GM19463 (cell line): ENCODE measurements at regions not wholly inside any gene's neighbourhood (a gene's known extent, or its start where the extent isn't known, plus 50 kb on each side); places are given as distances from the start of the nearest gene placed in this dataset.

Experiments used
- ATAC-seq: cut with Tn5 transposase; IDR thresholded peaks from one replicate; pipeline ENCODE4 v1.9.1; 2021; ENCODE audit warnings: mild to moderate bottlenecking, moderate library complexity; ENCODE audit not compliant: unreplicated experiment

DNA sequence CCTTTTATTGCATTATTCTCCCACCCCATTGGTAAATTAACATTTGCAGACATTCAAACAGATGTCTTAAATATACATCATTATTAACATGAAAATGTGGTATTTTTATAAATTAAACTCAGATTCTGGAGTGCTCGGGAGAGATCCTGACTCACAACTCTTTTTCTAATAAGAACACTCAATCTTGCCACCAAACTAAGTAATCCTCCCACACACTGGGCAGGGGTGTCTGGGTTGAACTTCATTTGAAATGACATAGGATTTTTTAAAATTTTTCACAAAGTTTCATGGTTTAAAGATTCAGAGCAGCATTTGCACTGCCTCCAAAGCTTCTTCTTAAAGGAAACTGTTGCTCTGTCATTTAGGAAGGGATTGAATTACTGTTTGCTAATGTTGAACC is 754.3 kb downstream of the MECOM start:
- no peak for ATAC-seq

DNA sequence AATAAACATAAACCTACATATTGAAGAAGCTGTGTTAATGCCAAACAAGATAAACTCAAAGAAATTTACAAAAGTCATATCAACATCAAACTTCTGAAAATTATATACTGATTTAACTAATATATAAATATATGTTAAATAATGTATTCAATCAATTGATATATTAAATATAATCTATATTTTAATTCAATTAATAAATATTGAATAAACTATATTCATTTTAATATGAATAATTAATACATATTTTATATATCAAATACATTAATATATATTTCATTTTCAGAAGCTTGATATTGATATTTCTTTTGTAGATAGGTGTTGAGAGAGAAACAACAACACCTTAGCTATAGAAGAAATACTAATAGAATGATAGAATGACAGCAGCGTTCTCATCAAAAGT is 768.1 kb downstream of the MECOM start:
- no peak for ATAC-seq

DNA sequence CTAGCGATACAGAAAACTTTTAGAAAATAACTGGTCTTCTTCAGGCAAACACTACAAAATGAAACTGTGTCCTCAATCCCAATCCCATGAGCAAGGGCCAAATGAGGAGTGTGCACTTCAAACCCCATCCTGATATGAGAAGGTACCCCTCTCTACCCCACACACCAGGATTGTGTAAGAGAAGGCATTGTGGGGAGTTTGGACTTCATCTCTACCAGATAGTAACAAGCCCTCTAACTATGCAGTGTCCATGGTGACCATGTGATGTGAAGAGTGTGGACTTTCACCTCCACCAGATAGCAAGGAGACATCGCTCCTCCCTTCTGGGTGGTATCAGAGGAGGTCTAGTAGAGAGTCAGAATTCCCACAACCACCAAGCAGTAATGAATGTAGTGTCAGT is 769.3 kb downstream of the MECOM start:
- ATAC-seq: no peak

DNA sequence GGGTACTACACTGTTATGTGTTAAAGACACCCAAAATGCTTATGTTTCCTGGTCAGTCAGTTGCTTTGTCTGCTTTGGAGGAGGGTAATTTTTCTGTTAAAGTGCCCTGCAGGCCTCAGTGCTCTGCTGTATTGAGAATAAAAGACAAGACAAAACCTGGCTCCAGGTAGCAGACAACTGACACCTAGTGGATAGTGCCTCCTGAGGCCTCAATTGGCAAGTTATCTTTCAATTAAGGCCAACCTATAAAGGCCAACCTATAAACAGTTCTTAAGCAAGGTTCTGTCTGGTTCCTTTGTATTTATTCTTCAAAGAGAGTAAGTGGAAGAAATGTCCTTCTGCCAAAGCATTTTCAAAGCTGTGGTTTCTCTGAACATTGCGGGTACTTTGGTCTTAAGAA is 773.8 kb downstream of the MECOM start:
- ATAC-seq: no peak

DNA sequence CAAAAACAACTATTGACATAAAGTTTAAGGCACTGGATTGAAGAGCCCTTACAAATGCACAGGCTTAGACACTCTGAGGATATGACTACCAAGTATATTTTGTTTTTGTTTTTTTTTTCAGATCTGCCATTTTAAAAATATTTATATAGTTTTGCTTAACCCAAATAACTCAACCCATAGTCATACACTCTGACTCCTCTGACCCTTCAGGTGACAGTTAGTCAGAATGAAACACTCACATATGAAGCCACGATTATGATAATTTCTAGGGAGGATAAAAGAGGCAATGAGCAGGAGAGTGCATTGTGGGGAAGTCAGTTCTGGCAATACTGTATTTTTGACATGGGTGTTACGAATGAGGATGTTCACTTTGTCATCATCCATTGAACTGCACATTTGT is 774.7 kb downstream of the MECOM start:
- no peak for ATAC-seq

DNA sequence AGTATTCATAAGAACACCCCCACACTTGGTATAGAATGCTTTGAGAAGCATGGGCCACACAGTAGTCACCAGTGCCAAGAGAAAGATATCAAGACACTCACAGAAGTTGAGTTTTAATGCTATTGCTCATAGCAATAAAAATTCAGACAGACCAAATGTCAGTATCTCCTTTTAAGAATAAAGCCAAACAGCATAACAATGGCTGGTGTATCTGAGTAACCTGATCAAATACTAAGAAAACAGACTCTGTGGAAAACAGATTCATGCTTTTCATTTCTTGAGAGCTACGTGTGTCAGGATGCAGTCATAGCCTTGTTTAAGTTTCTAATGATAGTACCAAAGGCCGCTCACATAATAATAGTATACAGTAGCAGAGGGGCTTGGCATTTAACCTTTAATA is 778.5 kb downstream of the MECOM start:
- no peak for ATAC-seq

DNA sequence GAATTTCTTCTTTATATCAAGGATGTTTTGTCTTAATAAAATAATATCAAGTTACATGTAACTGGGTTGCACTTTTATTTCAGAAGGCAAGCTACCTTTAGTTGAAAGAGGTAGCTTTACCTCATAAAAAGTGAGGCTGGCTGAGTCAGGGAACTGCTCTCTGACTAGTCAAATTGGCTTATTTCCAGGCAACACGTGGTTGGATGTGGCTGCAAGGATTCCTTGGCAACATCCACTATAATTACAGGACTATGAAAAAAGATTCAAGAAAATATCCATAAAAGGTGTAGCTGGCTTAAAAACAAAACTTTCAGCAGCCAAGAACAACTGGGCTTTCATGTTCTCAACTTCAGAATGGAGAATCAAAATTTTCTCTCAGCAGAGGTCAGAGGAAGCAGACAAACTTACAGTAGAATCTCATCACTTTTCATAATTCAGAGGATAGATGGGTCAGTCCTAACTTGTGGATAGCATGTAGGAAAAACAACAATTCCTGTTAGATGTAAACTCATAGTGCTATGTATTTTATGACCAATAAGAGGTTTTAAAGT is 779.1 kb downstream of the MECOM start:
- no peak for ATAC-seq

DNA sequence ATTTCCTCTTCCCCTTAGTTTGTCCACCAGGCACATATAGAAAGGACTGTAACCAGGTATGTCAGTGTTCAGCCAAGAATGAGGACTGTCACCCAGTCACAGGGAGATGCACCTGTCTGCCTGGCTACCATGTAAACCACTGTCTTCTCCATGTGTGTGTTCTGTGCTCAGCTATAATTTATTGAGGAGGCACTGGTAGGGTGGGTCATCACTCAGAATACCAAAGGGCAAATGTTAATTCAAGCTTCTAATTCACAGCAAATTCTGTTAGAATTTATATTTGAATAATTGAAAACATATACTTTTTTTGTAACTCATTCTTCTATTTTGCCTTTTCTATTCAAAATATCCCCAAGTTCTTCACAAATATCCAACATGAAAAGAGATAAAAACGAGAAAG is 780.4 kb downstream of the MECOM start:
- ATAC-seq: no peak

DNA sequence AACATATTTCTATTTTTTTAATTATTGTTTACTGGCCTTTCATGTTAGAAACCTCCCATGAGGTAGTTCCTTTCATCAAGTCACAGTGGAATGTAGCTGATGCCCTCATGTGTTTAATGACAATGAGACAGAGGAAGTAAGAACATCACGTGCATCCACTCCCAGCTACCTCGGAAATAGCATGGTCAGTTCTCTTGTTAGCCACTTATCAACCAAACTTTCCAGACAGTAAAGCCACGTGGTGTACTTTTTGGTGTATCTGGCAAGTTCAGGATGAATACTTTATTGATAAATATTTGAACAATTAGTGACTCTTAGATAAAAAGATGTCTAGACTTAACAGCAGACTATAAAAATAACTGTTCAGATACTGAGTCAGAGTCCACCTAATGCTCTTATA is 781.7 kb downstream of the MECOM start:
- ATAC-seq: no peak

DNA sequence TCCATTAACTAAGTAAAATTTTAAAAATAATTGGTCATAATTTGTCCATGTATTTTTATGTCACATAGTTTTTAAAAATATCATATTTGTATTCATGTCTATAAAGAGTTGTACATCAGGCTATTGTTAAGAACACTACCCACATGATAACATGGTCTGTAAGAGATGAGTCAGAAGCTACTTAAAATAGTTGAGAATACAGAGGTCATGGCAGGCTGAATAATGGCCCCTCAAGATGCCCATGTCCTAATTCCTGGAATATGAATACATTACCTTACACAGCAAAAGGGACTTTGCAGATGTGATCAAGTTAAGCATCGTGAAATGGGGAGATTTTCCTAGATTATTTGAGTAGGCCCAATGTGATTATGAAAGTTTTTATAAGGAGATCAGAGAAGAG is 782.9 kb upstream of the GOLIM4 start:
- ATAC-seq: peak; percentile 44

DNA sequence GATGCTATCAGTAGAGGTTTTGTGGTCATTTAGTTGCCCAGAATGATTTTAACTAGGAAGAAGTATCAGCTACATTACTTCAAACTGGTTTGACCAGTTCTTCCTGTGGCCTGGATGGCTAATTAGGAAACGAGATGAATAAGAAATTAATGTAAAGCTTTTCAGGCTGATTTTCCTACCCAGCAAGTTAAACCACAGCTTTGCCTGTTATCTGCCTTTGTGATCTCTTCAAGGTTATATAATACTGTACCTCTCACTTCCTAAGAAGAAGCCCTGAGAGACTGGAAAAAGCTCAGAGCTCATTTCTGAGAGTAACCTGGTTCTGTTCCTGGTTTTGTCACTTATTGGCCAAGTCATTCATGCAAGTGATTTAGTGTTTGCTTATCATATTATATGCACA is 782.2 kb upstream of the GOLIM4 start:
- ATAC-seq: no peak

DNA sequence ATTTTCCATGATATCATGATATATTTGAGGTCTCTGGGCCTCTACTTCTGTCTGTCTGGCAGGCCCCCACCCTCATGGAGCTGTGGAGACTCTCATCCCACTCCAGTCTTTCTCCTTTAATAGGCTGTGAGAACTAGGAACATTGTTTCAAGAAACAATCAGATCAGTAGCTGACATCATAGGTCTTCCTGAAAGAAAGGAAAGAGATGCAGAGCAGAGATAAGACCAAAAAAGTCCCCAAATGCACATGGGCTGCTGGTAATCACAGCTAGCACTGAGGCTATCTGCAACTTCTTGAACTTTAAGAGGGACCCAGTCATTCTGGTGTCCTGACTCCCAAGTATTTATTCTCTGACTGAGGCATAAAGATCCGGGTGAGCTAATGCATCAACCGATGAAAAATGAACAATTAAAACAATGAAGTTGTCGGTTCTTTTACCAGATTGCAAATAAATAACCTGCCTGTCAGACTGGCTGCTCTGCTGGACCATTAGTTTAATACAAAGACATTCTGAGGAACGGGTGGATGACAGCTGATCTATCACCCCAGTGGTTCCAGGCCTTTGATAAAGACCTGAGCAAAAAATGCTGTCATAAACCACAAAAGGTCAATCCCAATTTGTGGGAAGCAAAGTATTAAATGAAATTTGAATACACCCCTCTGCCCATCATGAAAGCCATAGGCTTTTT is 780.8 kb upstream of the GOLIM4 start:
- ATAC-seq: no peak

DNA sequence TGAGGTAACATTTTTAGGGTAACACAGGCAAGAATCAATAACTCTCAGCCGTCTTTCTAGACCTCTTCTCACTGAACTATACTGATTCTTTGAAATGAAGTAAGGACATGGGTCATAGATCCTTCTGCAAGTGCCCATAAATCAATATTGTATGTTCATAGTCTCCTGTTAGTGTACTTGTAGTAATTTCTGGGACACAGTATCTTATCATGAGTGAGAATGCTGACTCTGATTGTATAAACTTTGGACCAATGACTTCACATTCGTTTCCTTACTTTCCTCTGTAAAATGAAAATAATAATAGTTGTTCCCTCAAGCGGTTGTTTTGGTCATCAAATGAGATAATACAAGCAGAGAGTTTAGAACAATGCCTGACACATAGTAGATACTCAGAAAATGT is 777.1 kb upstream of the GOLIM4 start:
- no peak for ATAC-seq

DNA sequence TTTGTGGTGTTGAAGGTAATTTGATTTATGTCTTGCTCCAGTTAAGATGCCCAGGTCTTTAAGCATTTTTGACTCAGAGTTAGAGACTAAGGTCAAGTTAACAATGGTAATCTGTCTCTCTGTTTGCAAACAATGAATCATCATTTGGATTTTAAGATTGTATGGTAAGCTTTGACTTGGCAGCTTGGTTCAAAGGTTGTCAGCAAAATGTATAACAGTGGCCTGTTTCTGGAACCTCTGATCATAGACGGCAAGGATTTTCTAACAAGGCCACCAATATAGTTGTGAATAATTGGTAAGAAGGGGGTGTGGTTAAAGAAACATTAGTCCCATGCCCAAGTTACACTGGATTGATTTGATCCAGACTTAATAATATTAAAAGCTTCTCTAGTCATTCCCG is 775.2 kb upstream of the GOLIM4 start:
- no peak for ATAC-seq

DNA sequence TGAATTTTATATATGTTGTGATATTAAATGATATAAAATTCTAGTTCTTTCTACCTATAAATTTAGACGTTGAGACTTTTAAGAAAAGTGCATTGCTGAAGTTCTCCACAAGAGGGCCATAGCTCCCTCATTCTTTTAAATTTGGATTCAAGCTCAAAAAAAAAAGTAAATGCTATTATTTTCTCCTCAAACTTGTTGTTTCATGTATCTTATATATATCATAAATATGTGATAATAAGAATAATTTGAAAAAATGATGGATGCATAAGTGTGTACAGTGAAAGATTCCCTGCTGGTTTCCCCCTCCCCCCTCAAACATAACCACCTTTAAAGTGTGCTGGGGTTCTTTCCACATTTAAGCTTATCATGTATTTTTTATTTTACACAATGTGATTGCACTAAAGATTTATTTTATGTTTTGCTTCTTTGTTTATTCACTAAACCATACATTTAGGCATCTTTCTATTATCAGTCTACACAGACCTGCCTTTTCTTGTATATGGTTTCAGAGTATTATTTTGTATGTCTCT is 769.4 kb upstream of the GOLIM4 start:
- ATAC-seq: no peak

DNA sequence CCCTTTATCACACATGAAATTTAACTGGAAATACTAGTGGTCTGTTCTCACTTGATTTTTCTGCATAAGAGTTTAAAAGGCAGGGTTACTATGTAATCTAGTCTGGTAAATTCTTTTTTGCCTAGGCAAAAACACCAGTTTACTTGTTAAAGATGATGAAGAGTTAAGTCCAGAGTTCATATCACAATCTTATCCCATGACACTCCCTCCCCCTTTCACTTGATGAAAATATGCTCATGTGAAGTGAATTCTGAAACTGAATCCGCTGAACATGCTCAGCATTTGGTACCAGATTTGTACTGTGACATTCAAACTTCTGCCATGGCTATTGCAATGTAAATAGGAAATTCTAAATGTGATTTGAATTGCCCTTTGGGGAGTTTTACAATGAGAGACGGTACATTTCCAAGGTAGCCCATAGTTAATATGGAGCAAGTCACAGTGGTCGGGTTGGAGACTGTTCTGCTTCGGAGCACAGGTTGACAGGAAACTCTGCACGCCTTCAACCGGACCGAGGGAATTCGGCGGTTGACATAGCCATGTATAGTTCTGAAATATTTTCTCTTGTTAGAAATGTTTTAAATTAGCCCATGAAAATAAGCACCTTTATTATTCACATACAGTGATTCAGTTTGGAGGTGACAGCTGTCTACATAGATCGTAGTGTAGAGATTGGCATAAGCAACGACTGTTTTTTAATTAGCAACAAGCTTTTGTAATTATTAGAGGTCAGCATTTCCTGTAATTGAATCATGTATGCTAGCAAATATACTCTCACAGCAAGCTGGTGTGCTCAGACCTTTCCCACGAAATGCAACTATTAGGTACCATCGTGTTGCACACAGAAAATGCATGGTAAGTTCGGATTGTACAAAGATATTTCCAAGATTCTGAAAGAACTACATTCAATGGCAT is 768.6 kb upstream of the GOLIM4 start:
- no peak for ATAC-seq

DNA sequence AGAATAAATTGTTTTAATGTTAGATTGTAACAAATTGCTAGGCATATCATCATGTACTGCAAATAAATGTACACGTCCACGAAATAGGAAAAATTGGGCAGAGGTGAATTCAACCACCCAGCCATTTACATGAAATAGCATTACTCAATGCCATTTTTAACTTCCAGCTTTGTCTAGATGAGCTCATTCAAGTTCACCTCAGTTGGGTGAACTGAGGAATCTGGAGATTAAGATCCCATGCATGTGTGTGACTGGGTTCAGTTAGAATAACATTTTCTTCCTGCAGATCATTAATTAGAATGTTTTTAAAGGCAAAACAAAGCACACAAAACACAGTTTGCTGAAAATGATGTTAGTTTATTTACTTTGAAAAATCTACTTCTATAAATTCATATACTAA is 767.8 kb upstream of the GOLIM4 start:
- no peak for ATAC-seq

DNA sequence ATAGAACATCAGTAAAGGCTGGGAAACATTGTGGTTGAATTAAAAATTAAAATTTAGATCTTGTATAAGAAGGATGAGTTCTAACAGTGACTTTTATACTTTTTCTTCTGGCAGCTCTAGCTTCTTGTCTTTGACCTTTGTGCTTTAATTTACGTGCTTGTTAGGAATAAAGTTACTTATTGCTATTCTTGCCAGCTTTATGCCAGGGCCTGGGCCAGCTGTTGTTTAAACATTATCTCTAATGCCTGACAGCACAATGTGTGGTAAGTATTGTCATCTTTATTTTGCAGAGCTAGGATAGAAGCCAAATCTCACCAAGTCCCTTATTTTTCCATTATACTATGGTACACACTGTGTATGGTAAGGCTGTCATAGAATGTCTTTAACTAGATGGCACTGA is 766.7 kb upstream of the GOLIM4 start:
- ATAC-seq: no peak

DNA sequence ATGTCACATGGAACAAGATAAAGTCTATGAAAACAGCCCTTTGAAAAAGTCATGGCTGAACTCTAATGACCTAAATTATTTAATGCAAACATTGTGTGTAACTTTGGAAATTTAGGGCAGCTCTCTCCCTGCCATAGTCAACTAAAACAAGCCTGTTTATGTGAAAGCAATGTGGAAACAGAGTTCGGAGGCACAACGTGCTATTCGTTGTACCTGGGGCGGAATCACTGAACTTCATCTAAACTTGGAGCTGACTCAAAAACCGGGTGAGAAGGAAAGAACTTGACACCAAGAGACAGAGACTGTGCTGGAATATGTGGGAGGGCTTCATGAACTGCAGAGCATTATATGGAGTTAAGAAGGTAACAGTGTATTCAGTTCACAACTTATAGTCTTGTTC is 764.9 kb upstream of the GOLIM4 start:
- ATAC-seq: no peak

DNA sequence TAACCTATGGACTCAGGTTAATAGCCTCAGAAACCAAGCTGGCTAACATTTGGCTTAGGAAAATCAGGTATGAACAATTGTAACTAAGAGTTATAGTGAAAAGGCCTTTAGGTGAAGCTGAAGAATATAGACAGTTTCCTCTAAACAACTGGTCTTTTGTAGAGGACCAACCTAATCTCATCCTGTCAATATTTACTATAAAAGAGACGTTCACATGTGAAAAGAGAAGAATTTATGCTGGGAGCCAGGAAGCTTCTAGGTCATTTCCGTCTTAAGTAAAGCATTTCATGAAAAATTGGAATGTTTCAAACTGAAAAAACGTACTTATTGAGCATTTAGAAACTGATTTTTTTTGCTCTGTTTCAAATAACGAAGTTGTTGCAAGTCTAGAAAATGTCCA is 764.3 kb upstream of the GOLIM4 start:
- no peak for ATAC-seq

DNA sequence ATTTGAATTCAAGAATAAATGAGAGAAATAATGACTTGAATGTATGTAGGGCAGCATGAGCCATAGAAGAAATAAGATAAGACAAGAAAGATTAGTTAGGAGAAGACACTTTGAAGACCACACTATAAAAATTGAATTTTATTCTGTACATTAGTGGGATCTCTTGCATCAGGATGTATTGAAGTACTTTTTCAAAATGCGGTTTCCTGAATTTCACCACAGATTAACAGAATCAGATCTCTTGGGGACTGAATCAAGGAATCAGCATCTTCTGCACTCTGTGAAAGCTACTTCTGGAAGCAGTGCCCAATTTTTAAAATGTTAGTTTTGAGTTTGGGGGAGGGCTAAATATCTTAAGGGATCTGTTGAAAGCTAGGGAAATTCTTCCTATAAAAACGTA is 763.9 kb upstream of the GOLIM4 start:
- ATAC-seq: no peak

DNA sequence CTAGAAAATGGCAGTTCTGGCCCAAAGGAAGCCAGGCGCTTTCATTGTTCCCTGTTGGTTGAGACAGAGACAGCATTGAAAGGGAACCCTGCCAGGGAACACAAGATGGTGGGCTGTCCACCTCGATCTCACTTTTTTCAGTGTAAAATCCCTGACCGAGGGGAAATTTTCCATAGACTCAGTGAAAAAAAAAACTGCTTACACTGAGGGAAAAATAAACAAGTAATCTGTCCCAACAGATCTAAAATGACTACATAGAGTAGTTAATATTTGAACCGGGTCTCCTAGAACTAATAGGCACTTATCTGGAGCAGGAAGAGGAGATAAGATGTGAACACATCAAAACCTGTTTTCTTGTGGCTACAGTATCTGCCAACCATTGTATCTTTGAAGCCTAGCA is 763.4 kb upstream of the GOLIM4 start:
- ATAC-seq: no peak
